ENCODE measurements at regions not wholly inside any gene's neighbourhood (a gene's known extent, or its start where the extent isn't known, plus 50 kb on each side); places are given as distances from the start of the nearest gene placed in this dataset.

- no peak for TF ChIP-seq POLR2AphosphoS5 (IDR thresholded peaks at IDR 0.05; ENCODE audit: low read depth, low read length)
- TF ChIP-seq, protein P1, sequence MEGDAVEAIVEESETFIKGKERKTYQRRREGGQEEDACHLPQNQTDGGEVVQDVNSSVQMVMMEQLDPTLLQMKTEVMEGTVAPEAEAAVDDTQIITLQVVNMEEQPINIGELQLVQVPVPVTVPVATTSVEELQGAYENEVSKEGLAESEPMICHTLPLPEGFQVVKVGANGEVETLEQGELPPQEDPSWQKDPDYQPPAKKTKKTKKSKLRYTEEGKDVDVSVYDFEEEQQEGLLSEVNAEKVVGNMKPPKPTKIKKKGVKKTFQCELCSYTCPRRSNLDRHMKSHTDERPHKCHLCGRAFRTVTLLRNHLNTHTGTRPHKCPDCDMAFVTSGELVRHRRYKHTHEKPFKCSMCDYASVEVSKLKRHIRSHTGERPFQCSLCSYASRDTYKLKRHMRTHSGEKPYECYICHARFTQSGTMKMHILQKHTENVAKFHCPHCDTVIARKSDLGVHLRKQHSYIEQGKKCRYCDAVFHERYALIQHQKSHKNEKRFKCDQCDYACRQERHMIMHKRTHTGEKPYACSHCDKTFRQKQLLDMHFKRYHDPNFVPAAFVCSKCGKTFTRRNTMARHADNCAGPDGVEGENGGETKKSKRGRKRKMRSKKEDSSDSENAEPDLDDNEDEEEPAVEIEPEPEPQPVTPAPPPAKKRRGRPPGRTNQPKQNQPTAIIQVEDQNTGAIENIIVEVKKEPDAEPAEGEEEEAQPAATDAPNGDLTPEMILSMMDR (IDR thresholded peaks at IDR 0.05; ENCODE audit: control extremely low read depth in 1 of 3, insufficient read depth in 1 of 3, low read depth in 1 of 3, low read length in 3 of 3) = peak; percentile 8 to 38 (median 16); a peak in 3 of 4 replicates
- peak in 1 of 2 experiments; percentile 32; a peak in 2 of 4 replicates for TF ChIP-seq RAD21 (IDR thresholded peaks at IDR 0.05 in 1 of 2, conservative IDR thresholded peaks at IDR 0.05 in 1 of 2; ENCODE audit: low read depth in 2 of 2, low read length in 2 of 2)
- TF ChIP-seq SUZ12 (IDR thresholded peaks at IDR 0.05; ENCODE audit: low read length) = no peak
- no peak for TF ChIP-seq GABPA (IDR thresholded peaks at IDR 0.05; ENCODE audit: borderline replicate concordance, insufficient read depth, low read length)
- no peak for TF ChIP-seq RFX5 (IDR thresholded peaks at IDR 0.05; ENCODE audit: borderline replicate concordance, low read depth, low read length)
- no peak for TF ChIP-seq POLR2A (IDR thresholded peaks at IDR 0.05; ENCODE audit: control extremely low read depth in 1 of 2, low read depth in 2 of 2, low read length in 2 of 2)
- TF ChIP-seq, protein P2, sequence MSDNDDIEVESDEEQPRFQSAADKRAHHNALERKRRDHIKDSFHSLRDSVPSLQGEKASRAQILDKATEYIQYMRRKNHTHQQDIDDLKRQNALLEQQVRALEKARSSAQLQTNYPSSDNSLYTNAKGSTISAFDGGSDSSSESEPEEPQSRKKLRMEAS (IDR thresholded peaks at IDR 0.05) = no peak
- no peak for TF ChIP-seq SP1 (IDR thresholded peaks at IDR 0.05; ENCODE audit: low read depth, low read length)
- no peak for TF ChIP-seq EP300 (IDR thresholded peaks at IDR 0.05; ENCODE audit: borderline replicate concordance in 1 of 2, low read depth in 2 of 2, low read length in 2 of 2)
- TF ChIP-seq TCF12 (IDR thresholded peaks at IDR 0.05; ENCODE audit: low read depth, low read length) = no peak
- TF ChIP-seq FOSL1 (IDR thresholded peaks at IDR 0.05; ENCODE audit: insufficient read depth, low read depth, low read length) = no peak
- no peak for TF ChIP-seq CBX5 (IDR thresholded peaks at IDR 0.05; ENCODE audit: low read depth, low read length)
- TF ChIP-seq JUND (IDR thresholded peaks at IDR 0.05; ENCODE audit: low read length) = no peak
These were observed 202.6 kb upstream of the MCTP2 start for GRCh38 chr15:94028809-94029208.

Measured in H1 (cell line).